IPS DF 19.7 (cell line): ENCODE measurements at regions not wholly inside any gene's neighbourhood (a gene's known extent, or its start where the extent isn't known, plus 50 kb on each side); places are given as distances from the start of the nearest gene placed in this dataset.

Experiments used
- DNase-seq: peaks from one replicate; pipeline ENCODE4 v3.0.0-alpha.2; 2013; ENCODE audit warnings: low read depth, low spot score

GRCh38 chr5:155068616-155069100 is 55.1 kb downstream of the KIF4B start:
- no peak for DNase-seq

- no peak for DNase-seq
Measured at GRCh38 chr5:155069961-155070360, 56.4 kb downstream of the KIF4B start.

- DNase-seq = no peak
Measured at GRCh38 chr5:155070781-155071180, 57.2 kb downstream of the KIF4B start.

- no peak for DNase-seq
Measured at GRCh38 chr5:155076379-155076778, 62.8 kb downstream of the KIF4B start.

GRCh38 chr5:155079698-155080097 is 66.1 kb downstream of the KIF4B start:
- DNase-seq = no peak

GRCh38 chr5:155080721-155081120 is 67.2 kb downstream of the KIF4B start:
- DNase-seq = no peak

- no peak for DNase-seq
Measured at GRCh38 chr5:155081618-155082017, 68.1 kb downstream of the KIF4B start.

- DNase-seq = peak; percentile 5
Measured at GRCh38 chr5:155082401-155082800, 68.8 kb downstream of the KIF4B start.

- no peak for DNase-seq
Measured at GRCh38 chr5:155085282-155085989, 71.9 kb downstream of the KIF4B start.

GRCh38 chr5:155087036-155087435 is 73.5 kb downstream of the KIF4B start:
- DNase-seq = no peak

- DNase-seq = no peak
Measured at GRCh38 chr5:155088811-155089210, 75.3 kb downstream of the KIF4B start.

- DNase-seq = no peak
Measured at GRCh38 chr5:155089643-155090042, 76.1 kb downstream of the KIF4B start.

GRCh38 chr5:155091063-155091648 is 77.6 kb downstream of the KIF4B start:
- DNase-seq = no peak

- no peak for DNase-seq
Measured at GRCh38 chr5:155091768-155092717, 78.5 kb downstream of the KIF4B start.

GRCh38 chr5:155094455-155094854 is 80.9 kb downstream of the KIF4B start:
- DNase-seq = no peak

- no peak for DNase-seq
Measured at GRCh38 chr5:155097995-155098394, 84.4 kb downstream of the KIF4B start.

- no peak for DNase-seq
Measured at GRCh38 chr5:155098433-155098832, 84.9 kb downstream of the KIF4B start.

GRCh38 chr5:155101697-155102096 is 88.1 kb downstream of the KIF4B start:
- no peak for DNase-seq

- DNase-seq = no peak
Measured at GRCh38 chr5:155103146-155103545, 89.6 kb downstream of the KIF4B start.

- DNase-seq = no peak
Measured at GRCh38 chr5:155104441-155104840, 90.9 kb downstream of the KIF4B start.

GRCh38 chr5:155106221-155106620 is 92.7 kb downstream of the KIF4B start:
- no peak for DNase-seq

- no peak for DNase-seq
Measured at GRCh38 chr5:155113888-155114287, 100.3 kb downstream of the KIF4B start.
